Activated effector memory CD4-positive, alpha-beta T cell treated with anti-CD3 and anti-CD28 coated beads, Interleukin-2, amount 50 U/mL, for 16 hours (primary cell): ENCODE measurements at regions not wholly inside any gene's neighbourhood (a gene's known extent, or its start where the extent isn't known, plus 50 kb on each side); places are given as distances from the start of the nearest gene placed in this dataset.

Source experiments
- DNase-seq: peaks from one replicate; pipeline ENCODE4 v3.0.0-alpha.2; 2020

- DNase-seq: no peak
Observed at GRCh38 chr15:31925541-31925940, 104.8 kb upstream of the CHRNA7 start.

GRCh38 chr15:31930967-31931366 lies 99.3 kb upstream of the CHRNA7 start:
- peak; percentile 66 for DNase-seq

- DNase-seq: no peak
Observed at GRCh38 chr15:31932576-31932975, 97.7 kb upstream of the CHRNA7 start.

GRCh38 chr15:31934821-31935220 lies 95.5 kb upstream of the CHRNA7 start:
- no peak for DNase-seq

- DNase-seq: no peak
Observed at GRCh38 chr15:31953478-31953877, 76.8 kb upstream of the CHRNA7 start.

- DNase-seq: no peak
Observed at GRCh38 chr15:31954374-31955172, 75.7 kb upstream of the CHRNA7 start.

- DNase-seq: no peak
Observed at GRCh38 chr15:31955734-31956133, 74.6 kb upstream of the CHRNA7 start.

GRCh38 chr15:31957581-31957980 lies 72.7 kb upstream of the CHRNA7 start:
- DNase-seq: no peak

- DNase-seq: no peak
Observed at GRCh38 chr15:31964586-31965307, 65.6 kb upstream of the CHRNA7 start.

- DNase-seq: no peak
Observed at GRCh38 chr15:31970007-31970406, 60.3 kb upstream of the CHRNA7 start.

- DNase-seq: no peak
Observed at GRCh38 chr15:31973197-31973596, 57.1 kb upstream of the CHRNA7 start.

- DNase-seq: no peak
Observed at GRCh38 chr15:31974154-31974794, 56.0 kb upstream of the CHRNA7 start.

GRCh38 chr15:31974855-31975829 lies 55.2 kb upstream of the CHRNA7 start:
- no peak for DNase-seq

- DNase-seq: no peak
Observed at GRCh38 chr15:31975830-31976229, 54.5 kb upstream of the CHRNA7 start.

GRCh38 chr15:31977138-31977537 lies 53.2 kb upstream of the CHRNA7 start:
- no peak for DNase-seq

- peak; percentile 82 for DNase-seq
Observed at GRCh38 chr15:31977812-31978661, 52.3 kb upstream of the CHRNA7 start.
